Parathyroid adenoma (tissue), 2 donors: ENCODE measurements at regions not wholly inside any gene's neighbourhood (a gene's known extent, or its start where the extent isn't known, plus 50 kb on each side); places are given as distances from the start of the nearest gene placed in this dataset.

Experiments
- H2AFZ ChIP-seq: fragments of 300-600 bp; sonication (generic); one replicate; pipeline ENCODE4 v1.7.0; 2017; ENCODE audit warnings: antibody characterized with exemption, mild to moderate bottlenecking
- H3K27ac ChIP-seq: fragments of 300-600 bp; sonication (generic); one replicate; pipeline ENCODE4 v1.7.0; 2017
- H3K27me3 ChIP-seq: fragments of 300-600 bp; sonication (generic); one replicate; pipeline ENCODE4 v1.7.0; 2017; ENCODE audit warnings: low read length; ENCODE audit not compliant: control insufficient read depth, insufficient read depth
- H3K36me3 ChIP-seq: fragments of 300-600 bp; sonication (generic); one replicate; pipeline ENCODE4 v1.7.0; 2017; ENCODE audit warnings: low read length; ENCODE audit not compliant: control insufficient read depth, insufficient read depth
- H3K4me1 ChIP-seq: fragments of 300-600 bp; sonication (generic); one replicate; pipeline ENCODE4 v1.7.0; 2017; ENCODE audit warnings: control low read depth
- H3K4me2 ChIP-seq: fragments of 300-600 bp; sonication (generic); one replicate; pipeline ENCODE4 v1.7.0; 2017; ENCODE audit warnings: low read length
- H3K4me3 ChIP-seq: fragments of 300-600 bp; sonication (generic); one replicate; pipeline ENCODE4 v1.7.0; 2017; ENCODE audit warnings: low read depth, low read length
- H3K79me2 ChIP-seq: fragments of 300-600 bp; sonication (generic); one replicate; pipeline ENCODE4 v1.7.0; 2017; ENCODE audit warnings: control low read depth
- H3K9ac ChIP-seq: fragments of 300-600 bp; sonication (generic); one replicate; pipeline ENCODE4 v1.7.0; 2017; ENCODE audit warnings: mild to moderate bottlenecking
- H3K9me3 ChIP-seq: fragments of 300-600 bp; sonication (generic); one replicate; pipeline ENCODE4 v1.7.0; 2017; ENCODE audit warnings: low read length; ENCODE audit not compliant: control insufficient read depth
- TF ChIP-seq, protein P1 (sequence below): fragments of 300-600 bp; sonication (generic); IDR thresholded peaks from one replicate; pipeline ENCODE4 v1.7.0; 2017; ENCODE audit warnings: antibody characterized with exemption, mild to moderate bottlenecking
- donor health status: primary hyperparathyroidism.

DNA sequence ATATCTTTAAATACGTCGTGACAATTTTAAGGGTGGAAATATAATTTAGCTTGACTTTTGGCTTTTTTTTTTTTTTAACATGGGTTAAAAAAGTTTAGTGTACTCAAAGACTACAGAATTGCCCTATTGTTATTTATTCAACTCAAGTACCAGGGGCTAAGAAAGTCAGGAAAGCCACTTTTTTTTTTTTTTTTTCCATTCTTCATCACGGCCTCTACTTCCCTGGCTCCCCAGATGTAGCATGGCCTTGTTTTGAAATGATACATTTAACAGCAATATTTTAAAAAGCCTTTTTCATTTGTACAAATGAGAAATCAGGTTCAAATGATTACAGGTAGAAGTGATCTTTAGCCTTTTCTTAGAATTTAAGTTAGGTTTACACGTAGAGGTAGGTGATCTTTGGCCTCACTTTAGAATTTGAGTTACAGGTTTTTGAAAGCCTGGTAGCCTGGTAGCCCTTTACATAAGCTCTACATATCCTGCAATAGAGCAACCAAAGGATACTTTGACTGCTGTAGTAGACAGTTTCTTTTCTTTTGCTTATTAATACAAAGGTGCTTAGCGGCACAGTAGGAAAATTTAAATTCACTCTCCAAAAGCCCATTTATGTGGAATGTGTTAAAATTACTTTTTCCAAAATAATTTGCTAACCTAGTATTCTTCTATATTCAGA lies 160.5 kb upstream of the MMS22L start:
- TF ChIP-seq, protein P1, sequence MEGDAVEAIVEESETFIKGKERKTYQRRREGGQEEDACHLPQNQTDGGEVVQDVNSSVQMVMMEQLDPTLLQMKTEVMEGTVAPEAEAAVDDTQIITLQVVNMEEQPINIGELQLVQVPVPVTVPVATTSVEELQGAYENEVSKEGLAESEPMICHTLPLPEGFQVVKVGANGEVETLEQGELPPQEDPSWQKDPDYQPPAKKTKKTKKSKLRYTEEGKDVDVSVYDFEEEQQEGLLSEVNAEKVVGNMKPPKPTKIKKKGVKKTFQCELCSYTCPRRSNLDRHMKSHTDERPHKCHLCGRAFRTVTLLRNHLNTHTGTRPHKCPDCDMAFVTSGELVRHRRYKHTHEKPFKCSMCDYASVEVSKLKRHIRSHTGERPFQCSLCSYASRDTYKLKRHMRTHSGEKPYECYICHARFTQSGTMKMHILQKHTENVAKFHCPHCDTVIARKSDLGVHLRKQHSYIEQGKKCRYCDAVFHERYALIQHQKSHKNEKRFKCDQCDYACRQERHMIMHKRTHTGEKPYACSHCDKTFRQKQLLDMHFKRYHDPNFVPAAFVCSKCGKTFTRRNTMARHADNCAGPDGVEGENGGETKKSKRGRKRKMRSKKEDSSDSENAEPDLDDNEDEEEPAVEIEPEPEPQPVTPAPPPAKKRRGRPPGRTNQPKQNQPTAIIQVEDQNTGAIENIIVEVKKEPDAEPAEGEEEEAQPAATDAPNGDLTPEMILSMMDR = no peak
- no peak overlapping the region for H3K4me3 ChIP-seq
- H3K9ac ChIP-seq = no peak overlapping the region
- no peaks in the 10 kb centered on the region for H3K9me3 ChIP-seq
- no peaks in the 10 kb centered on the region for H3K79me2 ChIP-seq
- H3K36me3 ChIP-seq = no peaks in the 10 kb centered on the region
- H3K27ac ChIP-seq = no peak overlapping the region
- no peak overlapping the region for H2AFZ ChIP-seq
- no peaks in the 10 kb centered on the region for H3K27me3 ChIP-seq
- H3K4me2 ChIP-seq = no peak overlapping the region
- no peaks in the 10 kb centered on the region for H3K4me1 ChIP-seq

DNA sequence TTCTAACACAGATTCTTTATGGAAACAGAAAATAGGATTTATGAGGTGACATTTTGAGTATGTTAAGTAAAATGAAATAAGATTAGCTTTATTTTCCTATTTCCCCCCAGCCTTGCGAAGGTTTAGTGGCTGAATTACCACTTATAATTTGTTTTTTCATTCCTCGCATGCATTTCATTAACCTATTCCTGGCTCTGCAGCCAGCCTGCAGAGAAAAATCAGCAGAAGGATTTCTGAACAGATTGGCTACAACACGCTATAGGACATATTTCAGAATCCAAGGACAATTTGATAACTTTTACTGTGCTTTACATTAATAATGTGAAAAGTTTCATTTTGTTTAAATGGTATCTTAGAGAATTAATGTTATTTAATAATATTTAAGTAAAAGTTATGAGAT lies 162.4 kb upstream of the MMS22L start:
- no peak overlapping the region for H3K4me3 ChIP-seq
- no peaks in the 10 kb centered on the region for H3K4me1 ChIP-seq
- H3K27ac ChIP-seq = no peak overlapping the region
- H2AFZ ChIP-seq = no peak overlapping the region
- no peak overlapping the region for H3K4me2 ChIP-seq
- H3K36me3 ChIP-seq = no peaks in the 10 kb centered on the region
- no peak overlapping the region for H3K9ac ChIP-seq
- H3K79me2 ChIP-seq = no peaks in the 10 kb centered on the region
- H3K27me3 ChIP-seq = no peaks in the 10 kb centered on the region
- TF ChIP-seq, protein P1 = no peak
- no peaks in the 10 kb centered on the region for H3K9me3 ChIP-seq

DNA sequence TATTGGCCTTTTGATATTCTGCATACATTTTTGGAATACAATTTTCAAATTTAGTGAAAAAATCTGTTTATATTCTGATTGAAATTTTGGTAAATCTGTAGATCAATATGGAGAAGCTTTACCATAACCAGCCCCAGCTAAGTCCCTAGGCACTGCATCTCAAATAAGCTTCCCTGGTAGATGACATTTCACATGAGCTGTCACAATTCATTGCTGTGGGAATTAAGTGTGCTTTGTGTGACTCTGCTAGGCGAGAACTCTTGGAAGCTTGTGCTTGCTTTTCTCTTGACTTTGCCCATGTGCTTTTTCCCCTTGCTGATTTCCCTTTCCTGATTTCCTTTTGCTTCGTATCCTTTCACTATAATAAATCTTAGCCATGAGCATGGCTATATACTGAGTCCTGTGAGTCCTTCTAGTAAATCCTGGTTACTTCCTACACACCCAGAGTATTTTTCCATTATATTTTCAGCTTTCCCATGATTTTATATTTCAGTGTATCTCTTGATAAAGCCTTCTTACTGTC lies 166.5 kb upstream of the MMS22L start:
- no peaks in the 10 kb centered on the region for H3K4me1 ChIP-seq
- no peaks in the 10 kb centered on the region for H3K36me3 ChIP-seq
- H3K9ac ChIP-seq = no peak overlapping the region
- H3K27me3 ChIP-seq = no peaks in the 10 kb centered on the region
- no peak overlapping the region for H2AFZ ChIP-seq
- H3K27ac ChIP-seq = no peak overlapping the region
- H3K79me2 ChIP-seq = no peaks in the 10 kb centered on the region
- H3K4me2 ChIP-seq = no peak overlapping the region
- no peaks in the 10 kb centered on the region for H3K9me3 ChIP-seq
- H3K4me3 ChIP-seq = no peak overlapping the region
- TF ChIP-seq, protein P1 = no peak

DNA sequence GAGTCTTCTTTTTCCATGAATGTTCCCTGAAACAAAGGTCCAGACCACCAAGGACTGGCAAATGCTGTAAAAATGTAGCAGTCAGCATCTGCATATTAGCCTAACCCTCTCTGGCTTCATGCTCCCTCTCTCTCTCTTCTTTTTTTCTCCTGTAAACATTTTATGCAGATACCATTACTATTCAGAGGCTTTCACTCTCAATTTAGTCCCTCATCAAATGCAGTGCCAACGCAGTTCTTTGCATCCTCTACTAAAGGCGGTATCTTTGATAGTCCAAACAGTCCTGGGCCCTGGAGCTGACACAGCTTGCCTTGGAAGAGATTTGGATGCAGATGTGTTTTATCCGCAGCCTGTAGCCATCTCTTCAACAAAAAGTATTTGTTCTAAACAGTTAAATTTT lies 167.1 kb upstream of the MMS22L start:
- Histone ChIP-seq H3K9ac (no peak overlapping the region), H3K4me2 (no peak overlapping the region), H3K9me3 (no peaks in the 10 kb centered on the region), H3K79me2 (no peaks in the 10 kb centered on the region), H2AFZ (no peak overlapping the region), H3K27ac (no peak overlapping the region), H3K4me1 (no peaks in the 10 kb centered on the region), H3K4me3 (no peak overlapping the region), H3K36me3 (no peaks in the 10 kb centered on the region), H3K27me3 (no peaks in the 10 kb centered on the region)
- TF ChIP-seq, protein P1 = no peak

DNA sequence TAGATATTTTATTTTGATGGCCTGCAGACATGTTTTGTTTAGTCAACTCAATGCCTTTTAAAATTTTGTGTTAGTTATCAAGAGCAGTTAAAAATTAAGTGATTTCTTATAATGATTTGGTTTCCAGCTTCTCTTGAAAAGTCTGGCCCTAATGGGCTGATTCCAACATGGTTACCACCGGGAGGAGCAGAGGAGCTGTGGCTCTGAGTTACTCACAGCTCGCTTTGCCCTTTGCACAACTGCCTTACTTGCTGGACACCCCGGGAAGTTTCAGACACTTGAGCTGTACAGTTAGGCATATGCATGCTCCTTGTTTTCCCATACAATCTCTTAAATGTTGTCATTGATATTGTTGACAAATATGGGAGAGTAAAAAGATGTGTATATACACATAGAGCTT lies 173.1 kb upstream of the MMS22L start:
- Histone ChIP-seq H3K4me3 (no peak overlapping the region), H3K36me3 (no peaks in the 10 kb centered on the region), H3K27me3 (no peaks in the 10 kb centered on the region), H3K79me2 (no peaks in the 10 kb centered on the region), H3K27ac (no peak overlapping the region), H3K9ac (no peak overlapping the region), H3K4me1 (no peaks in the 10 kb centered on the region), H3K4me2 (no peak overlapping the region), H2AFZ (no peak overlapping the region), H3K9me3 (no peaks in the 10 kb centered on the region)
- TF ChIP-seq, protein P1 = no peak
